PC-3 (cell line): ENCODE measurements at regions not wholly inside any gene's neighbourhood (a gene's known extent, or its start where the extent isn't known, plus 50 kb on each side); places are given as distances from the start of the nearest gene placed in this dataset.
"Not testable (repeated sequence)": the region's sequence is repeated elsewhere in the genome, so short reads cannot be mapped to it uniquely, and the experiment has no call there.

Experiments
- ATAC-seq: fragments of 200-7000 bp; cut with Tn5 transposase; 2 replicates; pipeline ENCODE4 v1.9.1; 2020; ENCODE audit warnings: mild to moderate bottlenecking, moderate library complexity
- BruUV-seq: library from RNA; stranded (reverse); fragments of 400-500 nt; replicated peaks from 2 replicates; lab custom pipeline; 2021; lab: Mats Ljungman, UMichigan
- CTCF ChIA-PET: fragments of 300-600 bp; sonication (Branson Sonifier 250); formaldehyde crosslinking; loops from one replicate; lab custom pipeline; 2022; ENCODE audit warnings: antibody characterized with exemption; lab: Charles Lee
- POLR2A ChIA-PET: fragments of 300-600 bp; sonication (Branson Sonifier 250); formaldehyde crosslinking; loops from one replicate; lab custom pipeline; 2022; ENCODE audit warnings: antibody characterized with exemption; ENCODE audit not compliant: unreplicated experiment; lab: Charles Lee
- DNase-seq: peaks from one replicate; pipeline ENCODE4 v3.0.0-alpha.2; 2015
- H2AFZ ChIP-seq: fragments of 300-600 bp; sonication (generic); 2 replicates; pipeline ENCODE4 v1.6.0; 2016; ENCODE audit warnings: antibody characterized with exemption, low read length
- H3F3A ChIP-seq: fragments of 300-600 bp; sonication (generic); one replicate; pipeline ENCODE4 v1.6.0; 2017; ENCODE audit warnings: antibody characterized with exemption, low read length, control low read depth, mild to moderate bottlenecking; ENCODE audit not compliant: unreplicated experiment
- H3K27ac ChIP-seq: fragments of 300-600 bp; sonication (generic); 2 replicates; pipeline ENCODE4 v1.5.1; 2016; ENCODE audit warnings: mild to moderate bottlenecking, low read length
- H3K27me3 ChIP-seq: fragments of 300-600 bp; sonication (generic); 2 replicates; pipeline ENCODE4 v1.6.1; 2016; ENCODE audit warnings: low read length, mixed read lengths
- H3K36me3 ChIP-seq: fragments of 300-600 bp; sonication (generic); 2 replicates; pipeline ENCODE4 v1.6.1; 2016; ENCODE audit warnings: low read depth, mixed run types, low read length, mixed read lengths
- H3K4me1 ChIP-seq: fragments of 300-600 bp; sonication (generic); 2 replicates; pipeline ENCODE4 v1.5.1; 2016; ENCODE audit warnings: low read length; ENCODE audit not compliant: insufficient read depth
- H3K4me2 ChIP-seq: fragments of 300-600 bp; sonication (generic); 2 replicates; pipeline ENCODE4 v1.6.0; 2016; ENCODE audit warnings: low read length
- H3K4me3 ChIP-seq: fragments of 300-600 bp; sonication (generic); 2 replicates; pipeline ENCODE4 v1.5.1; 2016; ENCODE audit warnings: mild to moderate bottlenecking, low read length, mixed read lengths
- H3K79me2 ChIP-seq: fragments of 300-600 bp; sonication (generic); 2 replicates; pipeline ENCODE4 v1.6.1; 2017; ENCODE audit warnings: low read length, mixed read lengths
- H3K9ac ChIP-seq: fragments of 300-600 bp; sonication (generic); 2 replicates; pipeline ENCODE4 v1.6.0; 2016; ENCODE audit warnings: mild to moderate bottlenecking, low read length
- H3K9me2 ChIP-seq: fragments of 300-600 bp; sonication (generic); replicated peaks from 2 replicates; pipeline ENCODE4 v1.6.1; 2016; ENCODE audit warnings: mixed run types, low read length, mixed read lengths
- H3K9me3 ChIP-seq: fragments of 300-600 bp; sonication (generic); 2 replicates; pipeline ENCODE4 v1.6.1; 2016; ENCODE audit warnings: low read length, mixed read lengths
- H4K20me1 ChIP-seq: fragments of 300-600 bp; sonication (generic); 2 replicates; pipeline ENCODE4 v1.6.1; 2016; ENCODE audit warnings: low read length, mixed read lengths
- EZH2 ChIP-seq: fragments of 300-600 bp; sonication (generic); IDR thresholded peaks from one replicate; pipeline ENCODE4 v1.6.1; 2017; ENCODE audit warnings: antibody characterized with exemption, mild to moderate bottlenecking, low read length; ENCODE audit not compliant: unreplicated experiment
- EZH2phosphoT487 ChIP-seq: fragments of 300-600 bp; sonication (generic); IDR thresholded peaks from 2 replicates; pipeline ENCODE4 v1.6.1; 2018; ENCODE audit warnings: mild to moderate bottlenecking, antibody characterized with exemption, low read length, borderline replicate concordance
- intact Hi-C: fragments of 100-400 bp; cut with micrococcal nuclease; formaldehyde crosslinking; loops from 2 replicates; pipeline ENCODE4 v1.9.0; 2023
- TF ChIP-seq, protein P1 (sequence below): fragments of 300-600 bp; sonication (generic); conservative IDR thresholded peaks from 2 replicates; pipeline ENCODE4 v1.5.1; 2017; ENCODE audit warnings: antibody characterized with exemption, low read depth, mild to moderate bottlenecking, low read length

DNA sequence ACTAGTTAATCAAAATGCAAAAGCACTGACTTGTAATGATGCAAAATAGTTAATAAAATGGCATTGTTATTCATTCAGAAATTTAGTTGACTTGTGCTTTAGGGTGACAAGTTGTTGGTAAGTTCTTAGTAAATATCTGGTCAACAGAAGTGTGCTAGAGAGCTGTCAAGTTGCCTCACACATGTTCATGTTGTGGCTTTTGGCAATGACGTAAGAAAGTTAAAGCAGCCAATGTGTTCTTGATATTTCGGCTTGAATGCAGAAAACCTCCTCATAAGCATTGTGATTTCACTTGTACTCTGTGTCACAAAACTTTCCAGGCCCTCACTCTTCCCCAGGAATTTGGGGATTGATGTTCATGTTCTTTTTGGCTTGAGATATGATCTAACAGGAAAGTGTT, 626.7 kb downstream of the PRR16 start:
- no peaks in the 10 kb centered on the region for H3K36me3 ChIP-seq
- H3K9me2 ChIP-seq = no peaks in the 10 kb centered on the region
- DNase-seq (no peak), ATAC-seq (no peak)
- no peaks in the 10 kb centered on the region for H3F3A ChIP-seq
- H3K79me2 ChIP-seq = no peaks in the 10 kb centered on the region
- H4K20me1 ChIP-seq = no peaks in the 10 kb centered on the region
- no peak overlapping the region for H3K4me3 ChIP-seq
- TF ChIP-seq EZH2 = no peak
- no peak for TF ChIP-seq EZH2phosphoT487
- TF ChIP-seq, protein P1, sequence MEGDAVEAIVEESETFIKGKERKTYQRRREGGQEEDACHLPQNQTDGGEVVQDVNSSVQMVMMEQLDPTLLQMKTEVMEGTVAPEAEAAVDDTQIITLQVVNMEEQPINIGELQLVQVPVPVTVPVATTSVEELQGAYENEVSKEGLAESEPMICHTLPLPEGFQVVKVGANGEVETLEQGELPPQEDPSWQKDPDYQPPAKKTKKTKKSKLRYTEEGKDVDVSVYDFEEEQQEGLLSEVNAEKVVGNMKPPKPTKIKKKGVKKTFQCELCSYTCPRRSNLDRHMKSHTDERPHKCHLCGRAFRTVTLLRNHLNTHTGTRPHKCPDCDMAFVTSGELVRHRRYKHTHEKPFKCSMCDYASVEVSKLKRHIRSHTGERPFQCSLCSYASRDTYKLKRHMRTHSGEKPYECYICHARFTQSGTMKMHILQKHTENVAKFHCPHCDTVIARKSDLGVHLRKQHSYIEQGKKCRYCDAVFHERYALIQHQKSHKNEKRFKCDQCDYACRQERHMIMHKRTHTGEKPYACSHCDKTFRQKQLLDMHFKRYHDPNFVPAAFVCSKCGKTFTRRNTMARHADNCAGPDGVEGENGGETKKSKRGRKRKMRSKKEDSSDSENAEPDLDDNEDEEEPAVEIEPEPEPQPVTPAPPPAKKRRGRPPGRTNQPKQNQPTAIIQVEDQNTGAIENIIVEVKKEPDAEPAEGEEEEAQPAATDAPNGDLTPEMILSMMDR = no peak
- no peaks in the 10 kb centered on the region for H3K9me3 ChIP-seq
- H3K27me3 ChIP-seq = no peaks in the 10 kb centered on the region
- no peaks in the 10 kb centered on the region for H3K4me1 ChIP-seq
- H3K4me2 ChIP-seq = no peak overlapping the region
- H3K27ac ChIP-seq = no peak overlapping the region
- H3K9ac ChIP-seq = no peak overlapping the region
- no TSS peak for BruUV-seq
- intact Hi-C loops = loop anchor here (10.0 kb wide), 1 partner anchor 186 kb away; no protein-coding TSS in a partner anchor
- ChIA-PET CTCF (no interaction called here), POLR2A (no interaction called here)
- H2AFZ ChIP-seq = no peak overlapping the region

GRCh38 chr5:121100931-121101330, 636.8 kb downstream of the PRR16 start:
- Histone ChIP-seq H2AFZ (no peak overlapping the region), H3F3A (no peaks in the 10 kb centered on the region), H3K4me3 (no peak overlapping the region), H4K20me1 (no peaks in the 10 kb centered on the region), H3K9ac (no peak overlapping the region), H3K4me2 (no peak overlapping the region), H3K9me3 (no peaks in the 10 kb centered on the region), H3K79me2 (no peaks in the 10 kb centered on the region), H3K36me3 (no peaks in the 10 kb centered on the region), H3K27me3 (no peaks in the 10 kb centered on the region), H3K27ac (no peak overlapping the region), H3K9me2 (no peaks in the 10 kb centered on the region), H3K4me1 (no peaks in the 10 kb centered on the region)
- POLR2A ChIA-PET = no interaction called here
- DNase-seq (no peak), ATAC-seq (no peak)
- BruUV-seq = no TSS peak
- CTCF ChIA-PET = no interaction called here
- TF ChIP-seq EZH2phosphoT487 = no peak
- no peak for TF ChIP-seq EZH2
- TF ChIP-seq, protein P1 = no peak
- intact Hi-C loops = no loop called here

GRCh38 chr5:121105921-121106320, 641.8 kb downstream of the PRR16 start:
- ATAC-seq = no peak
- ChIA-PET POLR2A (no interaction called here), CTCF (no interaction called here)
- Histone ChIP-seq H3K9ac (no peak overlapping the region), H3K4me1 (no peaks in the 10 kb centered on the region), H2AFZ (no peak overlapping the region), H3K4me3 (no peak overlapping the region), H3K4me2 (no peak overlapping the region), H4K20me1 (no peaks in the 10 kb centered on the region), H3K79me2 (no peaks in the 10 kb centered on the region), H3K36me3 (no peaks in the 10 kb centered on the region), H3K27me3 (no peaks in the 10 kb centered on the region), H3F3A (no peaks in the 10 kb centered on the region), H3K9me3 (no peaks in the 10 kb centered on the region), H3K9me2 (no peaks in the 10 kb centered on the region), H3K27ac (no peak overlapping the region)
- intact Hi-C loops = no loop called here
- no peak for TF ChIP-seq EZH2
- TF ChIP-seq, protein P1 = no peak
- TF ChIP-seq EZH2phosphoT487 = no peak
- no peak for DNase-seq
- no TSS peak for BruUV-seq

DNA sequence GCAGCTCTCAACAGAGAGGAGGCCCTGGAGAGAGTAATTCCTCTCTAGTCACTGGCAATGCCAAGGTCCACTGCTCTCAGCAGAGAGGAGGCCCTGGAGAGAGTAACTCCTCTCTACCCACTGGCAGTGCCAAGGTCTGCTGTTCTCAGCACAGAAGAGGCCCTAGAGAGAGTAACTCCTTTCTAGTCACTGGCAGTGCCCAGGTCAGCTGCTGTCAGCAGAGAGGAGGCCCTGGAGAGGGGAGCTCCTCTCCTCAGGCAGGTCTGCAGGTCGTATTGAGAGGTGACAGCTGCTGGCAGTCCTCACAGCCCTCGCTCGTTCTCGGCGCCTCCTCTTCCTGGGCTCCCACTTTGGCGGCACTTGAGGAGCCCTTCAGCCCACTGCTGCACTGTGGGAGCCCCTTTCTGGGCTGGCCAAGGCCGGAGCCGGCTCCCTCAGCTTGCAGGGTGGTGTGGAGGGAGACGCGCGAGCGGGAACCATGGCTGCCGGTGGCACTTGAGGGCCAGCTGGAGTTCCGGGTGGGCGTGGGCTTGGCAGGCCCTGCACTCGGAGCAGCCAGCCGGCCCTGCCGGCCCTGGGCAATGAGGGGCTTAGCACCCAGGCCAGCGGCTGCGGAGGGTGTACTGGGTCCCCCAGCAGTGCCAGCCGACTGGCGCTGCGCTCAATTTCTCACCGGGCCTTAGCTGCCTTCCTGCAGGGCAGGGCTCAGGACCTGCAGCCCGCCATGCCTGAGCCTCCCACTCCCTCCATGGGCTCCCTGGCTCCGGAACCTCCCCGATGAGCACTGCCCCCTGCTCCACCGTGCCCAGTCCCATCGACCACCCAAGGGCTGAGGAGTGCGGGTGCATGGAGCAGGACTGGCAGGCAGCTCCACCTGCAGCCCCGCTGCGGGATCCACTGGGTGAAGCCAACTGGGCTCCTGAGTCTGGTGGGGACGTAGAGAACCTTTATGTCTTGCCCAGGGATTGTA, 642.9 kb downstream of the PRR16 start:
- H3F3A ChIP-seq, H3K9ac ChIP-seq, H4K20me1 ChIP-seq, H3K4me2 ChIP-seq, ATAC-seq, intact Hi-C loops, H3K4me1 ChIP-seq, H3K79me2 ChIP-seq, H3K27me3 ChIP-seq, H2AFZ ChIP-seq, H3K9me2 ChIP-seq, CTCF ChIA-PET, POLR2A ChIA-PET, H3K27ac ChIP-seq, H3K4me3 ChIP-seq, DNase-seq, BruUV-seq, H3K9me3 ChIP-seq, H3K36me3 ChIP-seq: not testable (repeated sequence)
